ENCODE measurements at regions not wholly inside any gene's neighbourhood (a gene's known extent, or its start where the extent isn't known, plus 50 kb on each side); places are given as distances from the start of the nearest gene placed in this dataset.

DNA sequence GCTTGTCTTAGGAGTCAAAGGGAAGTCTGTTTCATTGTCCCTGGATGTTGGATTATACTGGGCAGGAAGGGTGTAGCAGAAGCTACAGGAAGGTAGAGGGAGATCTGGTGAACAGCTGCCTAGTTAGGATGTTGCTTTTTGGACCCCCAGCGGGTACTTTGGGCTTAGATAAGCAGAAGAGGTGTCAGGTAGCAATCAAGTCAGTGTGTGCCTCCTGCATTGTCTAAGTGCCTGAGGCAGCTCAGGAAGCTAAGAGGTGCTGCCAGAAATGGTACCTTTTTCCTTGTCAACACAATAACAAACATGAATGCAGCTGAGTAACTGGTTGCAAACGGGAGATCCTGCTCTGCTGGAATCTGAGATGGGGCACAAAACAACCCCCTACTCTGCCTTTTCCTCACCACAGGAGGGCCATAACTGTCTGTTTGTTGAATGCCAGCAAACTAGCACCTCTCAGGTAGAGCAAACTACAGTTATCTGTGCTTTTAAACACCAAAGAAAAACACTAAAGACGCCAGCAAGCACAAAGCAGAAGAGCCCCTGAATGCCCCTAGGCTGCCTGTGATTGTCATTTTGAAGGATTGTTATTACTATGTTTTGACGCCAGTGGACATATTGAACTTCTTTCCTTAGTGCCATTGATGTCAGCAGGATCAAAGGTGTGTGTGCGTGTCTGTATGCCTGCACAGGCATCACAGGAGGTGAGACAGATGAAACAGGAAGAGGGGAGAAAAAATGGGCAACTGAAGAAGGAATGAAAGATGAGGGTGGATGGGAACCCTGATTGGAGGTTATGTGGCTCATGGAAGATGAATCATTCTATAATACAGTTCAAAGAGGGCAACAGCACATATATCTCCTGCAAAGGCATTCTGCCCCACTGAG is 151.4 kb downstream of the ETAA1 start (continued):
- TF ChIP-seq, protein P1, sequence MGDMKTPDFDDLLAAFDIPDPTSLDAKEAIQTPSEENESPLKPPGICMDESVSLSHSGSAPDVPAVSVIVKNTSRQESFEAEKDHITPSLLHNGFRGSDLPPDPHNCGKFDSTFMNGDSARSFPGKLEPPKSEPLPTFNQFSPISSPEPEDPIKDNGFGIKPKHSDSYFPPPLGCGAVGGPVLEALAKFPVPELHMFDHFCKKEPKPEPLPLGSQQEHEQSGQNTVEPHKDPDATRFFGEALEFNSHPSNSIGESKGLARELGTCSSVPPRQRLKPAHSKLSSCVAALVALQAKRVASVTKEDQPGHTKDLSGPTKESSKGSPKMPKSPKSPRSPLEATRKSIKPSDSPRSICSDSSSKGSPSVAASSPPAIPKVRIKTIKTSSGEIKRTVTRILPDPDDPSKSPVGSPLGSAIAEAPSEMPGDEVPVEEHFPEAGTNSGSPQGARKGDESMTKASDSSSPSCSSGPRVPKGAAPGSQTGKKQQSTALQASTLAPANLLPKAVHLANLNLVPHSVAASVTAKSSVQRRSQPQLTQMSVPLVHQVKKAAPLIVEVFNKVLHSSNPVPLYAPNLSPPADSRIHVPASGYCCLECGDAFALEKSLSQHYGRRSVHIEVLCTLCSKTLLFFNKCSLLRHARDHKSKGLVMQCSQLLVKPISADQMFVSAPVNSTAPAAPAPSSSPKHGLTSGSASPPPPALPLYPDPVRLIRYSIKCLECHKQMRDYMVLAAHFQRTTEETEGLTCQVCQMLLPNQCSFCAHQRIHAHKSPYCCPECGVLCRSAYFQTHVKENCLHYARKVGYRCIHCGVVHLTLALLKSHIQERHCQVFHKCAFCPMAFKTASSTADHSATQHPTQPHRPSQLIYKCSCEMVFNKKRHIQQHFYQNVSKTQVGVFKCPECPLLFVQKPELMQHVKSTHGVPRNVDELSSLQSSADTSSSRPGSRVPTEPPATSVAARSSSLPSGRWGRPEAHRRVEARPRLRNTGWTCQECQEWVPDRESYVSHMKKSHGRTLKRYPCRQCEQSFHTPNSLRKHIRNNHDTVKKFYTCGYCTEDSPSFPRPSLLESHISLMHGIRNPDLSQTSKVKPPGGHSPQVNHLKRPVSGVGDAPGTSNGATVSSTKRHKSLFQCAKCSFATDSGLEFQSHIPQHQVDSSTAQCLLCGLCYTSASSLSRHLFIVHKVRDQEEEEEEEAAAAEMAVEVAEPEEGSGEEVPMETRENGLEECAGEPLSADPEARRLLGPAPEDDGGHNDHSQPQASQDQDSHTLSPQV (IDR thresholded peaks at IDR 0.05) = no peak
- TF ChIP-seq CREB1 (IDR thresholded peaks at IDR 0.05; ENCODE audit: low read depth) = no peak

DNA sequence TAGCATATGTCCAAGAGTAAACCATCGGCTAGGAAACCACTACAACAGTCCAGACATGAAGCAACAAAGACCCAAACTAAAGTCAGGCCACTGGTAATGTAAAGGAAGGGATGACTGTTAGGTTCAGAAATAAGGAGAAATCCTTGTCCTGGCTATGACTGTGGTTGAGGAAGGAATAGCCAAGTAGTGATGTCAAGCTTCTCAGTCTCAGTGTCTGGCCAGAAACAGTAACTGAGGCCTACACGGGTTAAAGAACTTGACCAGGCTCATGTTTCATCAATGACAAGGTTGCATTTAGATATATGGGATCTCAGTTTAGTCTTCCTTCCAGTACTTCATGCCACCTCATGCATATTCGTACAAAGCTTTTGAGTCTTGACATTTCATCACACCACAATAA is 162.0 kb downstream of the ETAA1 start:
- no peak for ATAC-seq
- Histone ChIP-seq H3K27ac (ENCODE audit: control insufficient read depth, insufficient read depth) (no peak overlapping the region), H3K9ac (ENCODE audit: control insufficient read depth, insufficient read depth, low read length) (no peak overlapping the region), H2AFZ (ENCODE audit: control insufficient read depth, low read depth, low read length) (no peak overlapping the region), H3K4me2 (ENCODE audit: control insufficient read depth, insufficient read depth) (no peak overlapping the region), H3K36me3 (ENCODE audit: control insufficient read depth in 2 of 2, insufficient read depth in 2 of 2, low read length in 1 of 2) (no peaks in the 10 kb centered on the region), H3K27me3 (replicated peaks in 1 of 2; ENCODE audit: control insufficient read depth in 2 of 2, insufficient read depth in 2 of 2, low read length in 1 of 2) (no peaks in the 10 kb centered on the region), H4K20me1 (ENCODE audit: control insufficient read depth, insufficient read depth) (no peaks in the 10 kb centered on the region), H3K9me3 (replicated peaks; ENCODE audit: control insufficient read depth, insufficient read depth, low read length) (no peaks in the 10 kb centered on the region), H3K79me2 (ENCODE audit: control insufficient read depth, insufficient read depth, low read length) (no peaks in the 10 kb centered on the region), H3K4me1 (ENCODE audit: control insufficient read depth, insufficient read depth, low read length) (no peaks in the 10 kb centered on the region), H3K4me3 (no peak overlapping the region)
- in situ Hi-C loops (cut with MboI) = no loop called here
- 10% methylated on average over 3 of the region's 3 CpGs for WGBS (ENCODE audit: insufficient coverage, insufficient replicate concordance, low lambda C conversion rate, missing lambda C conversion rate)
- POLR2A ChIA-PET = no interaction called here
- RAD21 ChIA-PET (ENCODE audit: unreplicated experiment) = no interaction called here
- BruUV-seq (replicated peaks) = no TSS peak
- SMC1A ChIA-PET (ENCODE audit: uncharacterized antibody, unreplicated experiment) = no interaction called here
- no peak for FAIRE-seq
- intact Hi-C loops (cut with micrococcal nuclease; ENCODE audit: unreplicated experiment) = no loop called here
- CTCF ChIA-PET = no interaction called here
- DNase-seq (ENCODE audit: low read depth, low spot score) = no peak
- TF ChIP-seq CBX3 (IDR thresholded peaks at IDR 0.05; ENCODE audit: borderline replicate concordance, low read depth) (no peak), SIX5 (IDR thresholded peaks at IDR 0.05; ENCODE audit: low read depth, low read length, severe bottlenecking) (no peak), POLR2AphosphoS2 (IDR thresholded peaks at IDR 0.05; ENCODE audit: low read depth, low read length) (no peak), E2F8 (IDR thresholded peaks at IDR 0.05; ENCODE audit: low read depth, partially characterized antibody) (no peak), ZZZ3 (IDR thresholded peaks at IDR 0.05; ENCODE audit: control insufficient read depth, insufficient read length, low read depth) (no peak), CBFB (IDR thresholded peaks at IDR 0.05; ENCODE audit: low read depth) (no peak), CREM (IDR thresholded peaks at IDR 0.05; ENCODE audit: low read depth) (no peak), RUNX3 (IDR thresholded peaks at IDR 0.05; ENCODE audit: low read length) (no peak)
- TF ChIP-seq, protein P2, sequence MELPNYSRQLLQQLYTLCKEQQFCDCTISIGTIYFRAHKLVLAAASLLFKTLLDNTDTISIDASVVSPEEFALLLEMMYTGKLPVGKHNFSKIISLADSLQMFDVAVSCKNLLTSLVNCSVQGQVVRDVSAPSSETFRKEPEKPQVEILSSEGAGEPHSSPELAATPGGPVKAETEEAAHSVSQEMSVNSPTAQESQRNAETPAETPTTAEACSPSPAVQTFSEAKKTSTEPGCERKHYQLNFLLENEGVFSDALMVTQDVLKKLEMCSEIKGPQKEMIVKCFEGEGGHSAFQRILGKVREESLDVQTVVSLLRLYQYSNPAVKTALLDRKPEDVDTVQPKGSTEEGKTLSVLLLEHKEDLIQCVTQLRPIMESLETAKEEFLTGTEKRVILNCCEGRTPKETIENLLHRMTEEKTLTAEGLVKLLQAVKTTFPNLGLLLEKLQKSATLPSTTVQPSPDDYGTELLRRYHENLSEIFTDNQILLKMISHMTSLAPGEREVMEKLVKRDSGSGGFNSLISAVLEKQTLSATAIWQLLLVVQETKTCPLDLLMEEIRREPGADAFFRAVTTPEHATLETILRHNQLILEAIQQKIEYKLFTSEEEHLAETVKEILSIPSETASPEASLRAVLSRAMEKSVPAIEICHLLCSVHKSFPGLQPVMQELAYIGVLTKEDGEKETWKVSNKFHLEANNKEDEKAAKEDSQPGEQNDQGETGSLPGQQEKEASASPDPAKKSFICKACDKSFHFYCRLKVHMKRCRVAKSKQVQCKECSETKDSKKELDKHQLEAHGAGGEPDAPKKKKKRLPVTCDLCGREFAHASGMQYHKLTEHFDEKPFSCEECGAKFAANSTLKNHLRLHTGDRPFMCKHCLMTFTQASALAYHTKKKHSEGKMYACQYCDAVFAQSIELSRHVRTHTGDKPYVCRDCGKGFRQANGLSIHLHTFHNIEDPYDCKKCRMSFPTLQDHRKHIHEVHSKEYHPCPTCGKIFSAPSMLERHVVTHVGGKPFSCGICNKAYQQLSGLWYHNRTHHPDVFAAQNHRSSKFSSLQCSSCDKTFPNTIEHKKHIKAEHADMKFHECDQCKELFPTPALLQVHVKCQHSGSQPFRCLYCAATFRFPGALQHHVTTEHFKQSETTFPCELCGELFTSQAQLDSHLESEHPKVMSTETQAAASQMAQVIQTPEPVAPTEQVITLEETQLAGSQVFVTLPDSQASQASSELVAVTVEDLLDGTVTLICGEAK (IDR thresholded peaks at IDR 0.05; ENCODE audit: borderline replicate concordance) = no peak

All from GM12878 (cell line).